OCI-LY3 (cell line): ENCODE measurements at regions not wholly inside any gene's neighbourhood (a gene's known extent, or its start where the extent isn't known, plus 50 kb on each side); places are given as distances from the start of the nearest gene placed in this dataset.

Experiments used
- H2AFZ ChIP-seq: fragments of 200-600, 300-600 bp; shearing (Covaris generic); 2 replicates; pipeline ENCODE4 v1.6.0; 2014; ENCODE audit warnings: antibody characterized with exemption, low read depth, low read length
- H3K27ac ChIP-seq: fragments of 200-600, 300-600 bp; sonication (generic); 2 replicates; pipeline ENCODE4 v1.5.1; 2014; ENCODE audit warnings: mild to moderate bottlenecking, low read length, moderate library complexity, mixed read lengths
- H3K27me3 ChIP-seq: fragments of 200-600, 300-600 bp; sonication (generic); 2 replicates; pipeline ENCODE4 v1.6.1; 2014; ENCODE audit warnings: low read depth, low read length, mixed read lengths
- H3K36me3 ChIP-seq: fragments of 200-600, 300-600 bp; sonication (generic); replicated peaks from 2 replicates; pipeline ENCODE3; 2014; ENCODE audit warnings: low read depth, low read length, mixed read lengths
- H3K4me1 ChIP-seq: fragments of 300-600, 200-600 bp; sonication (generic); 2 replicates; pipeline ENCODE4 v1.6.1; 2014; ENCODE audit warnings: low read length, mixed read lengths
- H3K4me2 ChIP-seq: fragments of 200-600, 300-600 bp; sonication (generic); 2 replicates; pipeline ENCODE4 v1.6.1; 2014; ENCODE audit warnings: low read length, mixed read lengths
- H3K4me3 ChIP-seq: fragments of 300-600, 200-600 bp; sonication (generic); 2 replicates; pipeline ENCODE4 v1.5.1; 2014; ENCODE audit warnings: antibody characterized with exemption, mild to moderate bottlenecking, low read length, moderate library complexity
- H3K79me2 ChIP-seq: fragments of 300-600, 200-600 bp; shearing (Covaris generic); 2 replicates; pipeline ENCODE4 v1.6.1; 2014; ENCODE audit warnings: mild to moderate bottlenecking, low read length, mixed read lengths
- H3K9ac ChIP-seq: fragments of 300-600, 200-600 bp; shearing (Covaris generic); 2 replicates; pipeline ENCODE4 v1.6.0; 2014; ENCODE audit warnings: mild to moderate bottlenecking, low read length, moderate library complexity
- H3K9me3 ChIP-seq: fragments of 200-600, 300-600 bp; shearing (Covaris generic); 2 replicates; pipeline ENCODE4 v1.6.1; 2014; ENCODE audit warnings: low read length, mixed read lengths; ENCODE audit not compliant: insufficient read depth
- H4K20me1 ChIP-seq: fragments of 200-600, 300-600 bp; sonication (generic); 2 replicates; pipeline ENCODE4 v1.6.1; 2016; ENCODE audit warnings: low read length, mixed read lengths; ENCODE audit not compliant: insufficient read depth
- EZH2phosphoT487 ChIP-seq: fragments of 200-600 bp; shearing (Covaris generic); IDR thresholded peaks from 2 replicates; pipeline ENCODE4 v1.6.1; 2018; ENCODE audit warnings: antibody characterized with exemption, mixed run types, low read depth
- TF ChIP-seq, protein P1 (sequence below): fragments of 200-600, 300-600 bp; sonication (generic); IDR thresholded peaks from 2 replicates; pipeline ENCODE4 v1.5.1; 2014; ENCODE audit warnings: antibody characterized with exemption, low read length, low read depth

DNA sequence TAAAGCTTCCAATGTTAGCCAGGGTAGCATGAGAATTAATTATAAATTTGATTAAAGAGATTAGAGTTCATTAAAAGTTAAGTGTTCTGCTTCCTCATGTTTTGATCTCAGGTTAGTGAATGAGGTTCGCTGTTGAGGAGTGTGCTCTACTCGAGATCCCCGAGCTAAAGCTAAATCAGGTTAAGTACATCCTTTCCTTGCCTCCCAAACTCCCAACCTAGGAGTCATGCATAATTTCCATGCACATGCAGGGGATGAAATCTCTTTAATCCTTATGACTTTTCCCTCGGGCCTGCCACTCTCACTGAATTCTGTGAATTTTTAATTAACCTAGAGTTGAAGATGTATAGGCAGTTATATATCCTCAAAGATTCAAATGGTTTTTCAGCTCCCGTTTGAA is 156.1 kb upstream of the NCK2 start:
- Histone ChIP-seq H3K4me1 (no peaks in the 10 kb centered on the region), H3K9me3 (no peaks in the 10 kb centered on the region), H3K79me2 (no peaks in the 10 kb centered on the region), H3K36me3 (no peaks in the 10 kb centered on the region), H3K4me2 (no peak overlapping the region), H3K9ac (no peak overlapping the region), H3K4me3 (no peak overlapping the region), H3K27ac (no peak overlapping the region), H4K20me1 (no peaks in the 10 kb centered on the region), H2AFZ (no peak overlapping the region), H3K27me3 (peaks cover 2% of the 10 kb centered on the region)
- TF ChIP-seq, protein P1, sequence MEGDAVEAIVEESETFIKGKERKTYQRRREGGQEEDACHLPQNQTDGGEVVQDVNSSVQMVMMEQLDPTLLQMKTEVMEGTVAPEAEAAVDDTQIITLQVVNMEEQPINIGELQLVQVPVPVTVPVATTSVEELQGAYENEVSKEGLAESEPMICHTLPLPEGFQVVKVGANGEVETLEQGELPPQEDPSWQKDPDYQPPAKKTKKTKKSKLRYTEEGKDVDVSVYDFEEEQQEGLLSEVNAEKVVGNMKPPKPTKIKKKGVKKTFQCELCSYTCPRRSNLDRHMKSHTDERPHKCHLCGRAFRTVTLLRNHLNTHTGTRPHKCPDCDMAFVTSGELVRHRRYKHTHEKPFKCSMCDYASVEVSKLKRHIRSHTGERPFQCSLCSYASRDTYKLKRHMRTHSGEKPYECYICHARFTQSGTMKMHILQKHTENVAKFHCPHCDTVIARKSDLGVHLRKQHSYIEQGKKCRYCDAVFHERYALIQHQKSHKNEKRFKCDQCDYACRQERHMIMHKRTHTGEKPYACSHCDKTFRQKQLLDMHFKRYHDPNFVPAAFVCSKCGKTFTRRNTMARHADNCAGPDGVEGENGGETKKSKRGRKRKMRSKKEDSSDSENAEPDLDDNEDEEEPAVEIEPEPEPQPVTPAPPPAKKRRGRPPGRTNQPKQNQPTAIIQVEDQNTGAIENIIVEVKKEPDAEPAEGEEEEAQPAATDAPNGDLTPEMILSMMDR: no peak
- TF ChIP-seq EZH2phosphoT487: no peak

DNA sequence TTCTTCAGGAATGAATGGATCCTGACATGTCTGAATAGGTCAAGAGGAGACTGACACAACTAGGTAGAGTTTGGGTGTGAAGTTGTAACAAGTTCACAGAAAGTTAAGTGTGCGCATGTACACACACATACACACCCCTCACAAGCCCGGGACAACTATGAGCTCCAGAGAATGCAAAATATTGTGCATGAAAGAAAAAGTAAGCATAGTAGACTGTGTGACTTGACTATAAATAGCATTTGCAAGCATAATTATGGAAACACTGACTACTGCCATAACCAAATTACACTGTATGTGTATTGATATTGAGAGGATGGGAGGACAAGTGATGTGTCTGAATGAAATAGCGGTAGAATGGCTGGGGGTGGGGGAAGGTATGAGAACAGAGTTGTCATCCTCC is 157.1 kb upstream of the NCK2 start:
- no peak for TF ChIP-seq EZH2phosphoT487
- TF ChIP-seq, protein P1: no peak
- no peaks in the 10 kb centered on the region for H3K36me3 ChIP-seq
- H2AFZ ChIP-seq: no peak overlapping the region
- H3K79me2 ChIP-seq: no peaks in the 10 kb centered on the region
- no peak overlapping the region for H3K4me2 ChIP-seq
- peaks cover 12% of the 10 kb centered on the region for H3K27me3 ChIP-seq
- no peak overlapping the region for H3K9ac ChIP-seq
- H3K4me3 ChIP-seq: no peak overlapping the region
- no peaks in the 10 kb centered on the region for H3K4me1 ChIP-seq
- H3K27ac ChIP-seq: no peak overlapping the region
- H3K9me3 ChIP-seq: no peaks in the 10 kb centered on the region
- H4K20me1 ChIP-seq: no peaks in the 10 kb centered on the region

DNA sequence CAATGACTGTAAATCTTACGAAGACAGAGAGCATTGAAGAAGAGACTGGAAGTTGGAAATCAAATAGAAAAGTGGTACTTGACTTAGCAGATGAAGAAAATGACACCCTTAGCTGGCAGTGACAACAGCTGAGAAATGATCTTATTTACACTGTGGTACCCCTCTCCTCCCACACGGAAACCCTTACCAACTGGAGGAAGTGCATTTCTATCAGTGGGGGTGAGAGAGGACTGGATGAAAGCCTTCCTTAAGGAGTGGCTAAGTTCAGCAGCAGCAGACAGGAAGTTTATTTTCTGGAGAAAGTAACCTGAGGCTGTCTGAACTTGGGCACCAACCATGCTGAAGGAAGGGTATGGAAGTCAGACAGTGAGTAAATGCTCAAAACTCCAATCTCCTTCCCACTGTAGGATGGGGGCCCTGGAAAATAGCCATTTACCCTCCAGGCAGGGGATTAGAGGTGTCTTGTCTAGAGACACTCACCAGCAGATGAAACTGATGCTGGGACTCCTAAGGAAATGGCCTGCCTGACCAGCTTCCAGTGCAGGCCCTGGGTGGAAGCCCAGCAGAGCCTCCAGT is 160.2 kb upstream of the NCK2 start:
- Histone ChIP-seq H3K9me3 (no peaks in the 10 kb centered on the region), H2AFZ (no peak overlapping the region), H3K4me2 (no peak overlapping the region), H3K9ac (no peak overlapping the region), H3K79me2 (no peaks in the 10 kb centered on the region), H3K36me3 (no peaks in the 10 kb centered on the region), H3K4me1 (no peaks in the 10 kb centered on the region), H3K27me3 (peaks cover 27% of the 10 kb centered on the region), H3K27ac (no peak overlapping the region), H4K20me1 (no peaks in the 10 kb centered on the region), H3K4me3 (no peak overlapping the region)
- TF ChIP-seq EZH2phosphoT487: no peak
- TF ChIP-seq, protein P1: no peak

DNA sequence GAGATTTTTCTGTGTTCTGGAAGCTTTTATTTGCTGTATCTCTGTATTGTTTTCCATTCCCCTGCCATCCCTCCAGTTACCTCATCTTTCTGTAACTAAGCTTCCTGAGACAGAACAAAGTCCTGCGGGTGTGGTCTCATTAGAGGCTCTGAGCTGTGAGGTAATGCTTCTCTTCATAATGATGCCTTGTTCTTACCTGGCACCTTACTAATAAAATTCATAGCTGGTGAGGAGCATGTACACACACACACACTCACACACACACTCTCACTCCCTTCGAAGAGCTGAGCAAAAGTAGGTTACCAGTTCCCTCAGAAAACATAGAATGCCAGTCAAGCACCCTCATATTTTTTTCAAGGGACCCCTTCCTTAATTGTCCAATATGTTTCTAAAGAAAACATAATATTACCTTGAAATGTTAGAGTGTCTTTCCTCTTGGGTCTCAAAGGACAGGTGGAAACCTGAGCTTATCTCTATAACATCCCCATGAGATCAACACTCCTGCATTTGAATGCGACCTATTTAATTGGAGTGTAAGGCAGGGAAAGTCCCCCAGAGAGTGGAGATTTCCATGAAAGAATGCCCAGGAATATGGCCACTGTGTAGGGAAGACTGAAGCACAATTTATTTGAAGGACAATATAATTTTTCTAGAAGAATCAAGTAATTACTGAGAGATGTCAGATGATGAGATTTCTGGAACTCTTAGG is 161.6 kb upstream of the NCK2 start:
- H3K4me2 ChIP-seq: no peak overlapping the region
- no peak for TF ChIP-seq EZH2phosphoT487
- TF ChIP-seq, protein P1: no peak
- H4K20me1 ChIP-seq: no peaks in the 10 kb centered on the region

More for the DNA sequence above, 161.6 kb upstream of the NCK2 start:
- Histone ChIP-seq H3K27ac (no peak overlapping the region), H3K27me3 (peaks cover 27% of the 10 kb centered on the region), H2AFZ (no peak overlapping the region), H3K79me2 (no peaks in the 10 kb centered on the region), H3K9ac (no peak overlapping the region), H3K9me3 (no peaks in the 10 kb centered on the region), H3K4me1 (no peaks in the 10 kb centered on the region), H3K36me3 (no peaks in the 10 kb centered on the region), H3K4me3 (no peak overlapping the region)
